ENCODE measurements at regions not wholly inside any gene's neighbourhood (a gene's known extent, or its start where the extent isn't known, plus 50 kb on each side); places are given as distances from the start of the nearest gene placed in this dataset.

GRCh38 chr1:218817691-218818465 lies 355.8 kb upstream of the LYPLAL1 start:
- intact Hi-C loops (cut with micrococcal nuclease; ENCODE audit: unreplicated experiment), result no loop called here
- DNase-seq (ENCODE audit: low read depth, low spot score), result no peak
- TF ChIP-seq RELA (IDR thresholded peaks at IDR 0.05; ENCODE audit: borderline replicate concordance, partially characterized antibody) (no peak), ESRRA (IDR thresholded peaks at IDR 0.05; ENCODE audit: low read length) (no peak), IKZF2 (IDR thresholded peaks at IDR 0.05) (no peak), POLR2AphosphoS2 (IDR thresholded peaks at IDR 0.05; ENCODE audit: low read depth, low read length) (no peak), EP300 (IDR thresholded peaks at IDR 0.05; ENCODE audit: borderline replicate concordance in 1 of 2, control insufficient read depth in 1 of 2, low read depth in 2 of 2, low read length in 2 of 2) (no peak), MYB (IDR thresholded peaks at IDR 0.05; ENCODE audit: borderline replicate concordance, low read depth, low read length) (no peak), ZNF687 (IDR thresholded peaks at IDR 0.05) (no peak), ZNF207 (IDR thresholded peaks at IDR 0.05; ENCODE audit: borderline replicate concordance) (no peak), ZBTB40 (IDR thresholded peaks at IDR 0.05; ENCODE audit: borderline replicate concordance) (no peak)
- TF ChIP-seq, protein P1, sequence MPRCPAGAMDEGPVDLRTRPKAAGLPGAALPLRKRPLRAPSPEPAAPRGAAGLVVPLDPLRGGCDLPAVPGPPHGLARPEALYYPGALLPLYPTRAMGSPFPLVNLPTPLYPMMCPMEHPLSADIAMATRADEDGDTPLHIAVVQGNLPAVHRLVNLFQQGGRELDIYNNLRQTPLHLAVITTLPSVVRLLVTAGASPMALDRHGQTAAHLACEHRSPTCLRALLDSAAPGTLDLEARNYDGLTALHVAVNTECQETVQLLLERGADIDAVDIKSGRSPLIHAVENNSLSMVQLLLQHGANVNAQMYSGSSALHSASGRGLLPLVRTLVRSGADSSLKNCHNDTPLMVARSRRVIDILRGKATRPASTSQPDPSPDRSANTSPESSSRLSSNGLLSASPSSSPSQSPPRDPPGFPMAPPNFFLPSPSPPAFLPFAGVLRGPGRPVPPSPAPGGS (IDR thresholded peaks at IDR 0.05; ENCODE audit: borderline replicate concordance, insufficient read depth, low read depth, low read length, poor library complexity, severe bottlenecking), result no peak

More at GRCh38 chr1:218817691-218818465, 355.8 kb upstream of the LYPLAL1 start:
- no peak overlapping the region for H3K4me2 ChIP-seq (ENCODE audit: control insufficient read depth, insufficient read depth)
- no peak overlapping the region for H3K4me3 ChIP-seq
- CTCF ChIA-PET, result interaction anchor here (0.8 kb wide), 1 partner anchor 488 kb away, joined by 3 read pairs; no protein-coding TSS in a partner anchor
- no peak overlapping the region for H3K9ac ChIP-seq (ENCODE audit: control insufficient read depth, insufficient read depth, low read length)
- in situ Hi-C loops (cut with MboI), result no loop called here
- H2AFZ ChIP-seq (ENCODE audit: control insufficient read depth, low read depth, low read length), result no peak overlapping the region
- no peak for ATAC-seq
- POLR2A ChIA-PET, result no interaction called here
- FAIRE-seq, result no peak
- SMC1A ChIA-PET (ENCODE audit: uncharacterized antibody, unreplicated experiment), result interaction anchor here (0.9 kb wide), 1 partner anchor 557 kb away, joined by 3 read pairs; no protein-coding TSS in a partner anchor
- no peaks in the 10 kb centered on the region for H3K4me1 ChIP-seq (ENCODE audit: control insufficient read depth, insufficient read depth, low read length)
- H3K27ac ChIP-seq (ENCODE audit: control insufficient read depth, insufficient read depth), result no peak overlapping the region
- no peaks in the 10 kb centered on the region for H3K36me3 ChIP-seq (ENCODE audit: control insufficient read depth in 2 of 2, insufficient read depth in 2 of 2, low read length in 1 of 2)
- BruUV-seq (replicated peaks), result no TSS peak
- no peaks in the 10 kb centered on the region for H3K79me2 ChIP-seq (ENCODE audit: control insufficient read depth, insufficient read depth, low read length)
- WGBS (ENCODE audit: insufficient coverage, insufficient replicate concordance, low lambda C conversion rate, missing lambda C conversion rate), result 11% methylated on average over 8 of the region's 8 CpGs
- no peaks in the 10 kb centered on the region for H4K20me1 ChIP-seq (ENCODE audit: control insufficient read depth, insufficient read depth)
- H3K9me3 ChIP-seq (replicated peaks; ENCODE audit: control insufficient read depth, insufficient read depth, low read length), result no peaks in the 10 kb centered on the region
- RAD21 ChIA-PET (ENCODE audit: unreplicated experiment), result no interaction called here
- no peaks in the 10 kb centered on the region for H3K27me3 ChIP-seq (replicated peaks in 1 of 2; ENCODE audit: control insufficient read depth in 2 of 2, insufficient read depth in 2 of 2, low read length in 1 of 2)

Measured in GM12878 (cell line).